HG03571 (cell line): ENCODE measurements at regions not wholly inside any gene's neighbourhood (a gene's known extent, or its start where the extent isn't known, plus 50 kb on each side); places are given as distances from the start of the nearest gene placed in this dataset.

Source experiments
- ATAC-seq: cut with Tn5 transposase; IDR thresholded peaks from one replicate; pipeline ENCODE4 v1.9.1; 2021; ENCODE audit not compliant: unreplicated experiment

DNA sequence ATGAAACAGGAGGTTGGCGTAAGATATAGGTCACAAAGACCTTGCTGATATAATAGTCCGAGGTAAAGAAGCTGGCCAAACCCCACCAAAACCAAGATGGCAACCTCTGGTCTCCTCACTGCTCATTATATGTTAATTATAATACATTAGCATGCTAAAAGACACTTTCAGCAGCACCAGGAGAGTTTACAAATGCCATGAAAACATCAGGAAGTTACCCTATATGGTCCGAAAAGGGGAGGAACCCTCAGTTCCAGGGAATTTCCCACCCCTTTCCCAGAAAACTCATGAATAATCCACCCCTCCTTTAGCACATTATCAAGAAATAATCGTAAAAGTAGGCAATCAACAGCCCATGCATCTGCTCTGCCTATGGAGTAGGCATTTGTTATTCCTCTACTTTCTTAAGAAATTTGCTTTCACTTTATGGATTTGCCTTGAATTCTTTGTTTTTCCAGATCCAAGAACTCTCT lies 923.4 kb downstream of the QKI start:
- ATAC-seq, result no peak

- ATAC-seq, result no peak
These were observed 922.8 kb downstream of the QKI start for GRCh38 chr6:164337024-164337924.

GRCh38 chr6:164336455-164336854 lies 921.9 kb downstream of the QKI start:
- no peak for ATAC-seq

DNA sequence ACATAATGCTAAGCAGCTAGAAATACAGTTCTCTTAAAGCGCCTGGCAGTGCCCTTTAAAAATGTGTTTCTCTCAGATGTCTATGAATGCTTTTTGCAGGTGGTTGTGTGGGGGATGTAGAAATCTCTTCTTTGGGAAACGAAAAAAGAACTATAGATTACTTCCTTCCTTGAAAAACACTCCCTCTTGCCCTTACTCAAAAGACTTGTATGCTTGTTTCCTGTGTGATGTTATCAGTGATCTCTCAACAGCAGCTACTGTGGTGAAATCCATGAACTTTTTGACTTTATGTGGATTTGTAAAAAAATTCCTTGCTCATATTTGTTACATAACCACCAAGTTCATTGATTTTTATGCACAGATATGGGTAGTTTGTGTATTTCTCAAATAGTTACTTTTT lies 916.5 kb downstream of the QKI start:
- ATAC-seq, result no peak

DNA sequence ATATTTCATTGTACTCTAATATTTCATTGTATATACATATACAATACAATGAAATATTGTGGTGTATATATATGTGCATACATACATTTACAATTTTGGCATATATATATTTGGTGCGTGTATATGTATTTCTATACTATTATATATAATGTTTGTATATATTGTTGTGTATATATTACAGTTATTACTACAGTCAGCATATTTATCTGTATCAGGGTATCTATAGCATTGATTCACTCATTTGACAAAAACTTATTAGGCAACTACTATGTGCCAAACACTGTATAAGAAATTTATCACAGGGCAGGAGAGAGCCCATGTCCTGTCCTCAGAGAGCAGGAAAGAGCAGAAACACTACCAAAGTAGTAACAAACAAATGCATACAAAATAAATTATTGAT lies 910.6 kb downstream of the QKI start:
- ATAC-seq, result no peak

DNA sequence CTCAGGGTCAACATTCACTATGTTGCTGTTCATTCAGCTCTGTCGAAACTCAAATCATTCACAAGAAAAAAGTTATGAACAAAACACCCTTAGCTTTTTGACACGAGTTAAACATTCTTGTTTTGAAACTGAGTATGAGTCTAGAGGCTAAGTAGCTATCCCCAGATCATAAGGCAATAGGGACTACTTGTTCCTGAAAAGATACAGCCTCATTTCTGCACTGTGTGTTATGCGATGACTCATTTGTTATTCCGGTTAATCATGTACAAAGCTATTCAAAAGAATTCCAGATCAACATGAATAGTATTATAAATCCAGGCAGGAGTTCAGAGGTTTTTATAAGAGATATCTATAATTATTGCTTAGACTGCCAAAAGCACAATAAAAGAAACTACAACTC lies 908.0 kb downstream of the QKI start:
- no peak for ATAC-seq

- ATAC-seq, result no peak
These were observed 906.8 kb downstream of the QKI start for GRCh38 chr6:164321297-164321696.

- no peak for ATAC-seq
These were observed 900.9 kb downstream of the QKI start for GRCh38 chr6:164315376-164315775.

- no peak for ATAC-seq
These were observed 893.8 kb downstream of the QKI start for GRCh38 chr6:164308339-164308738.

- ATAC-seq, result no peak
These were observed 888.8 kb downstream of the QKI start for GRCh38 chr6:164303102-164303964.

GRCh38 chr6:164296411-164296810 lies 881.9 kb downstream of the QKI start:
- ATAC-seq, result no peak

DNA sequence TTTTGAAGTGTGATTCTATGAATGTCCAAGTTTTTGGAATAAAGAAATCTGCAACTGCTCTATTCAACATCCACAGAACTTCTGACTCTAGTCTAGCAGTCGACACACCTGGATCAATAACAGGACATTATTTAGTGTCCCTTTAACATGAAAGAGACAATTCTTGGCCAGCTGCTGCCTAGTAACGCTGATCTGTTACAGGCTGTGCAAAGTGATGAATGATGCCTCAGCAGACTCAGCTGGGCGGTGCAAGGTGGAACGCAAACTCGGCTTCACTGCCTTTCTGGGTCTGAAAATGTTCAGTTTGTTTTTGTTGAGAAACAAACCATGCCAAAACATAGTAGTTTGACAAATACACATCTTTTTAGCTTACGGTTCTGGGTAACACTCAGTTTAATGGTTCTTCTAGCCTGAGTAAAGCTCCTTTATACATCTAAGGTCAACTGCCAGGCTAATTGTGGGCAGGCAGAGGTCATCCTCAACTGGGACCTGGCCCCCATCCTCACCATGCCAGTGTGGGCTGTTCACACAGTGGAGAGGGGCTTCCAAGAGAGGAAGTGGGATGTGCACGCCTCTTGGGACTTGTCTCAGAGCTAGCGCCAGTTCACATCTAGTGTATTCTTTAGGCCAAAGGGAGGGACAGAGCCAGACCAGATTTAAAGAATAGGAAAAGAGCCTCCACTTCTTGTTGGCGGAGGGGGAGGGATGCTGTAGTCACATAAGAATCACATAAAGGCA lies 879.7 kb downstream of the QKI start:
- ATAC-seq, result no peak

GRCh38 chr6:164291224-164291623 lies 876.7 kb downstream of the QKI start:
- no peak for ATAC-seq

GRCh38 chr6:164290101-164290500 lies 875.6 kb downstream of the QKI start:
- no peak for ATAC-seq

GRCh38 chr6:164286011-164286410 lies 871.5 kb downstream of the QKI start:
- no peak for ATAC-seq

- ATAC-seq, result no peak
These were observed 869.1 kb downstream of the QKI start for GRCh38 chr6:164283574-164283973.

DNA sequence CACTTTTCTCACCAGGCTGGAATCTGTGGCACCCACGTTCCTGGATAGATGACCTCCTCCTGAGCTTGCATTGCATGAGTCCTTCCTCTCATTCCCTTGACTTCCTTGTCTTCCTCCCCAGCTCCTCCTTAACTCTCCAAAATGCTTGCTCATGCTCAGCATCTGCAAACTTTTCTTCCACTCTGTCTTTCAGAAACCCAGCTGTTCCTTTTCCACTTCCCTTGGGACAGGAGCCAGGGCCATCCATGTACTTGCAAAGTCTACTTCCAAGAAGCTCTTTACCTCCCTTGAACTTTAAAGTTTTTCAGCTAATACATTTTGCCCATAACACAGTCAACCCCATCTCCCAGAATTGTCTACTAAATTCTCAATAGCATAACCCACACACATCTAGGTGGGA lies 861.7 kb downstream of the QKI start:
- ATAC-seq, result no peak

- no peak for ATAC-seq
These were observed 861.3 kb downstream of the QKI start for GRCh38 chr6:164275773-164276172.

DNA sequence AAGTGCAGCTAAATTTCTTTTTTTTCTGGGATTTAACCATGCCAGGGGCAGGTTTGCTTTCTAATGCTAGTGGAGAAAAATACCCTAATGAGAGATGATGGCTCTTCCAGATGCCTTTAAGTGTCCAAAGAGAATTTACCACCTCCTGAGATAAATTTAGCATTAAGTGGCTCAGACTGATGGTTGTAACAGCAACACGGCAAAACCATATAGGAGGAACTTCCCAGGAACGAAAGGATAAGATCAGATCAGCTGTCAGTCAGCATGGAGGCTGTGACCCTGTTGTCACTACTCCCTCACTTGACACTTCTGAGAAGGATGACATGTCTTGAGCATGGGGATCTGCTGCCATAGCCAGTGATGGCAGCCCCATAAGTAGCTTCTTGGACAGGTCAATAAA lies 860.0 kb downstream of the QKI start:
- no peak for ATAC-seq

DNA sequence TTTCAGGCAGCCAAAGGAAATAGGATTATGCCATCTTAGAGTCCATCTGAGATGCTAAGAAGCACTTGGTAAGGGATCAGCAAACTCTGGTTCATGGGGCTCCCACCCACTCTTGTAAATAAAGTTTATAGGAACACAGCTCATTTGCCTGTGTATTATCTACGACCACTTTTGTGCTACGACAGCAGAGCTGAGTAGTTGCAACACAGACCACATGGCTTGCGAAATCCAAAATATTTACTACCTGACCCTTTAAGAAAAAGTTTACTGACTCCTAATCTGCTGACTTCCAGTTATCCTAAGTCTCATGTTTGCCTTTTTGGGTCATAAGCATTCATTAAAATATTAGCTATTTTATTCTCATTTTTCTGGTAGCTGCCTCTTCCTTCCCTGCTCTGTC lies 859.0 kb downstream of the QKI start:
- ATAC-seq, result no peak

GRCh38 chr6:164266851-164267250 lies 852.3 kb downstream of the QKI start:
- no peak for ATAC-seq
